Aorta (tissue), 5 donors: ENCODE measurements at regions not wholly inside any gene's neighbourhood (a gene's known extent, or its start where the extent isn't known, plus 50 kb on each side); places are given as distances from the start of the nearest gene placed in this dataset.

Source experiments
- ATAC-seq: fragments of 200-7000 bp; cut with Tn5 transposase; one replicate; pipeline ENCODE4 v1.9.1; 2022; ENCODE audit warnings: moderate library complexity; ENCODE audit not compliant: low FRiP score
- DNase-seq, 2 donors: peaks; one replicate each; pipeline ENCODE4 v3.0.0-alpha.2; 2020
- H3K27ac ChIP-seq, 2 donors: one replicate each; pipeline ENCODE4 v1.5.1; 2013; ENCODE audit warnings: low read length in 2 of 2, mild to moderate bottlenecking in 2 of 2, moderate library complexity in 2 of 2, control low read depth in 1 of 2, inconsistent platforms in 1 of 2, low read depth in 1 of 2
- H3K27me3 ChIP-seq, 2 donors: one replicate each; pipeline ENCODE4 v1.6.1; 2013; ENCODE audit warnings: control low read depth in 1 of 2, low read length in 1 of 2, mild to moderate bottlenecking in 1 of 2, moderate library complexity in 1 of 2; ENCODE audit not compliant: insufficient read depth in 2 of 2, control insufficient read depth in 1 of 2
- H3K36me3 ChIP-seq, 2 donors: one replicate each; pipeline ENCODE4 v1.6.1; 2013; ENCODE audit warnings: control low read depth in 1 of 2, low read length in 1 of 2, mild to moderate bottlenecking in 1 of 2; ENCODE audit not compliant: insufficient read depth in 2 of 2, control insufficient read depth in 1 of 2
- H3K4me1 ChIP-seq, 2 donors: one replicate each; pipeline ENCODE4 v1.6.1; 2013; ENCODE audit warnings: low read length in 2 of 2, control low read depth in 1 of 2, mild to moderate bottlenecking in 1 of 2, moderate library complexity in 1 of 2; ENCODE audit not compliant: insufficient read depth in 2 of 2, control insufficient read depth in 1 of 2
- H3K4me3 ChIP-seq, 2 donors: one replicate each; pipeline ENCODE4 v1.5.1; 2013; ENCODE audit warnings: low read length in 2 of 2, control low read depth in 1 of 2, mild to moderate bottlenecking in 1 of 2
- H3K9me3 ChIP-seq: one replicate; pipeline ENCODE4 v1.6.1; 2013; ENCODE audit warnings: mild to moderate bottlenecking, low read length; ENCODE audit not compliant: control insufficient read depth
- WGBS, 2 donors: extraction: QIAGEN DNeasy Blood & Tissue Kit; methylation state at CpG; one replicate each; pipeline ENCODE4 v1.1.7; 2013; 5-methylcytosine and 5-hydroxymethylcytosine counted together
- intact Hi-C, 2 donors: fragments of 100-400 bp; cut with DNase I; formaldehyde crosslinking; loops; one replicate each; pipeline versions ENCODE4 v1.14.2 to v1.15.0; 2022
- donor health status: healthy with polysubstance abuse.
- donor health status: Bipolar disorder and iron deficiency.
- donor health status: DM: no; HTN: no; CAD: no.
- donor health status: DM: no; HTN: no; CAD: no.
- donor health status: DM: yes; HTN: yes; CAD: no.

- ATAC-seq (no peak), DNase-seq (no peak)
- 89 to 93% methylated on average over 1 of the region's 1 CpG for WGBS, 2 donors
- H3K4me3 ChIP-seq, result no peak overlapping the region
- no peaks in the 10 kb centered on the region for H3K4me1 ChIP-seq
- no peaks in the 10 kb centered on the region for H3K27me3 ChIP-seq
- no peaks in the 10 kb centered on the region for H3K9me3 ChIP-seq
- no peak overlapping the region for H3K27ac ChIP-seq
- intact Hi-C loops, result no loop called here
- no peaks in the 10 kb centered on the region for H3K36me3 ChIP-seq
Observed at GRCh38 chr14:40317690-40318089, 885.5 kb upstream of the FBXO33 start.

- Histone ChIP-seq H3K27me3 (no peaks in the 10 kb centered on the region), H3K36me3 (no peaks in the 10 kb centered on the region), H3K4me1 (no peaks in the 10 kb centered on the region), H3K9me3 (peaks cover 2% of the 10 kb centered on the region), H3K27ac (no peak overlapping the region), H3K4me3 (no peak overlapping the region)
- WGBS, 2 donors, result 69 to 77% methylated on average over 2 of the region's 2 CpGs
- DNase-seq, result no peak
- no peak for ATAC-seq
- intact Hi-C loops, result no loop called here
Observed at GRCh38 chr14:40312296-40312695, 880.1 kb upstream of the FBXO33 start.

- Histone ChIP-seq H3K9me3 (peaks cover 2% of the 10 kb centered on the region), H3K27me3 (no peaks in the 10 kb centered on the region), H3K27ac (no peak overlapping the region), H3K36me3 (no peaks in the 10 kb centered on the region), H3K4me1 (no peaks in the 10 kb centered on the region), H3K4me3 (no peak overlapping the region)
- intact Hi-C loops, result no loop called here
- DNase-seq, result no peak
- 84 to 87% methylated on average over 1 of the region's 1 CpG for WGBS, 2 donors
- no peak for ATAC-seq
Observed at GRCh38 chr14:40309124-40309523, 876.9 kb upstream of the FBXO33 start.

DNA sequence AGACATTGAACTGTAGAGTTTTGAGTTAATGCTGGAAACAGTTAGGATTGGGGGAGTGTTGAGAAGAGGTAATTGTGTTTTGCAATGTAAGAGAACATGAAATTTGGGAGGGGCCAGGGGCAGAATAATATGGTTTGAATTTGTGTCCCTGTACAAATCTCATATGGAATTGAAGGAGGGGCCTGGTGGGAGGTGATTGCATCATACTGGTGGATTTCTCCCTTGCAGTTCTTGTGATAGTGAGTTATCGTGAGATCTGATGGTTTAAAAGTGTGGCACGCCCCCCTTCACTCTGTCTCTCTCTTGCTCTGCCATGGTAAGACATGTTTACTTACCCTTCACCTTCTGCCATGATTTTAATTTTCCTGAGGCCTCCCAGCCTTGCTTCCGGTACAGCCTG is 876.0 kb upstream of the FBXO33 start:
- Histone ChIP-seq H3K27me3 (no peaks in the 10 kb centered on the region), H3K4me3 (no peak overlapping the region), H3K9me3 (peaks cover 2% of the 10 kb centered on the region), H3K4me1 (no peaks in the 10 kb centered on the region), H3K36me3 (no peaks in the 10 kb centered on the region), H3K27ac (no peak overlapping the region)
- no peak for ATAC-seq
- intact Hi-C loops, result no loop called here
- no peak for DNase-seq
- 39 to 60% methylated on average over 3 of the region's 3 CpGs for WGBS, 2 donors

DNA sequence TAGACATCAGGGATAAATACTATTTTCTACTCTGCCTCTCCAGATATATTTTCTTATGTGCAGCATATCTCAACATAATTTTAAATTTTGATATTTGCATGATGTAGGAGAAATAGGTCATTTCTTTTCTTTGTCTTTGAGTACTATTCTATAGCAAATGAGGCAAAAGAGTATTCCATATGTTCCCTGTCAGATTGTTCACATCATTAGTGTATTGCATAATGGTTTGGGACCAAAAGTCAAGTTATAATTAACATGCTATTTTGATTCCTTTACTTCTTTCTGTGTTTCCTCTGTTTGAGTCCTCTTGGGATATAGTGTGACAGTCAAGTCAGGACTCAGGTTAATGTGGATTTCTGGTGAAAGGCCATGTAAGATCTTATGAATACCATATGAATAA is 864.6 kb upstream of the FBXO33 start:
- intact Hi-C loops, result no loop called here
- no peaks in the 10 kb centered on the region for H3K36me3 ChIP-seq
- no peak for ATAC-seq

DNA sequence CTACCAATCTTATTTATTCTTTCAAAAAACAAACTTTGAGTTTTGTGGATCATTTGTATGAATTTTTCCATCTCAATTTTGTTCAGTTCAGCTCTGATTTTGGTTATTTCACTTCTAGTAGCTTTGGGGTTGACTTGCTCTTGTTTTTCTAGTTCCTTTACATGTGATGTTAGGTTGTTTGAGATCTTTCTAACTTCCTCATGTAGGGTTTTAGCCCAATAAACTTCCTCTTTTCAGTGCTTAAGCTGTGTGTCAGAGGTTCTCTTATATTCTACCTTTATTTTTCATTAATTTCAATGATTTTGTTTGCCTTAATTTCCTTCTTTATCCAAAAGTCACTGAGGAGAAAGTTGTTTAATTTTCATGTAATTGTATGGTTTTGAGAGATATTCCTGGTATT is 860.4 kb upstream of the FBXO33 start:
- Histone ChIP-seq H3K27me3 (no peaks in the 10 kb centered on the region), H3K4me1 (no peaks in the 10 kb centered on the region), H3K4me3 (no peak overlapping the region), H3K9me3 (peaks cover 3% of the 10 kb centered on the region), H3K36me3 (no peaks in the 10 kb centered on the region), H3K27ac (no peak overlapping the region)
- intact Hi-C loops, result no loop called here
- ATAC-seq, result no peak
- DNase-seq, result no peak

More for the DNA sequence above, 864.6 kb upstream of the FBXO33 start:
- no peak for DNase-seq
- Histone ChIP-seq H3K9me3 (peaks cover 3% of the 10 kb centered on the region), H3K4me3 (no peak overlapping the region), H3K27me3 (no peaks in the 10 kb centered on the region), H3K4me1 (no peaks in the 10 kb centered on the region), H3K27ac (no peak overlapping the region)

DNA sequence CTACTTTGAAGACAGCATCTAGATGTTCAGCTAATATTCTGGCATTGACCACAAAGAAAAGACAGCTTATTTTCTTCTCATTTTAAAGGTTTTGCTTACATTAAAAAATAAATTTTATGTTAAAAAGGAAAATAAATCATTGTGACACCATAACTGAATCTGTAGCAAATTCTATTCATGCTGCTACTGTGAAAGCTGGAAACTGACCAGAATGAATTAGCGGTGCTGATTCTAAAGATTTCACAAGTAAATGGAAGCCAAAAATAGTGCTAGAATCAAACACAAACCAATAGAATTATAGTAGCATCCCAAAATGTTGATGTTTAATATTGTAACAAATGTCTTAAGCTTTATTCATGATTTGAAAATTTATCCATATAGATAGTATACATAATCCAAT is 850.0 kb upstream of the FBXO33 start:
- DNase-seq (no peak), ATAC-seq (no peak)
- Histone ChIP-seq H3K9me3 (no peaks in the 10 kb centered on the region), H3K36me3 (no peaks in the 10 kb centered on the region), H3K4me1 (no peaks in the 10 kb centered on the region), H3K27me3 (no peaks in the 10 kb centered on the region), H3K4me3 (no peak overlapping the region), H3K27ac (no peak overlapping the region)
- intact Hi-C loops, result no loop called here
- 83 to 87% methylated on average over 1 of the region's 1 CpG for WGBS, 2 donors

DNA sequence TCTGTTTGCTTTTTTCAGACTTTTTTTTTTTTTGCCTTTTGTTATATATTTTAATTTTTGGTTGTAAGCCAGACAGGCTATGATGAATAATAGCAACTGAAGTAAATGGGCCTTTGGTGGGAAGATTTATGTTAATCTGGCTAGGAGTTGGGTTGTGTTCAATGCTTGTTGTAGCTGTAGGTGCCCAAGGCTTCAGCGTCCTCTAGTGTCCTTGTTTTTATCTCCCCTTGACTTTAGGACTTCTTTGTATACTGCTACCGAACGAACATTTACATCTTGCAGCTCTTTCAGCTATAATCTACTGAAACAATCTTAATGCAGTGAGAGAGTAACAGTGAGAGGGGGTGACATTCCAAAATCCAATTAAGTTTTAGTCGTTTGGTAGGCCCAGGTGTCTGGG is 848.4 kb upstream of the FBXO33 start:
- WGBS, 2 donors, result 69 to 70% methylated on average over 4 of the region's 4 CpGs
- H3K4me1 ChIP-seq, result no peaks in the 10 kb centered on the region
- no peaks in the 10 kb centered on the region for H3K36me3 ChIP-seq
- no peak overlapping the region for H3K4me3 ChIP-seq
- no peak overlapping the region for H3K27ac ChIP-seq
- DNase-seq (no peak), ATAC-seq (no peak)
- H3K9me3 ChIP-seq, result no peaks in the 10 kb centered on the region
- intact Hi-C loops, result no loop called here
- no peaks in the 10 kb centered on the region for H3K27me3 ChIP-seq

GRCh38 chr14:40273417-40273816 is 841.2 kb upstream of the FBXO33 start:
- ATAC-seq (no peak), DNase-seq (no peak)
- Histone ChIP-seq H3K36me3 (no peaks in the 10 kb centered on the region), H3K27ac (no peak overlapping the region), H3K27me3 (no peaks in the 10 kb centered on the region), H3K9me3 (no peaks in the 10 kb centered on the region), H3K4me3 (no peak overlapping the region), H3K4me1 (no peaks in the 10 kb centered on the region)
- 85 to 89% methylated on average over 4 of the region's 4 CpGs for WGBS, 2 donors
- intact Hi-C loops, result no loop called here
